ENCODE measurements at regions not wholly inside any gene's neighbourhood (a gene's known extent, or its start where the extent isn't known, plus 50 kb on each side); places are given as distances from the start of the nearest gene placed in this dataset.

DNA sequence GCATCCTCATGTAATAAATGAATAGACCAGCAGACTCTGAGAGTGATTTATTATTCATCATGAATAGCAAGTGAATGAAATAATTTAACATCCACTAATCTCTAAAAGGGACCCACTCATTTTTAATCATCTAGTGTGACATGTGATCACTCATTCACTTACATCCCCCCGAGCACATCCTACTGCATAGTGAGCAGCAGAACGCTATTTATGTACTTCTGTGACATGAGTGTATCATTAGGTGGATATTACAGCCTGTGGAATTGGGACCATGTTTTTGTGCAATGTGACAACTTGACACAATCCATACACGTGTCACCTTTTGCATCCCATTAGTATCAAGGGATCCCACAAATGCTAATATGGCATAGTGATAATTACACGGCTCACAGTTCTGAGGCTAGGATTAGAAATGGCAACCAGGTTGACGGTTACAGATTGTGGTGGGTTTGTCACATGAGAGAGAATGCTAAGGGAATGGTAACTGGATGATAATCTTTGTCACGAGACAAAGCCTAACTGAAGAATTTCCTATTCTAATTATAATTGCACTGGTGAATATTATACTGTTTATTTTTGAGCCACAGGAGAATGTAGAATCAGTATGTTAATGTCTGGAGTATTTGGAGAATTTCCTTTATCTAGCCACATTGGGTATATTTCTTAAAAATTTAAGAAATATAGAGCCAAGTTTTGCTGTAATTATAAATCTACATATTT is 595.2 kb upstream of the TBL1XR1 start:
- Histone ChIP-seq H3K4me3 (ENCODE audit: low read depth, low read length) (no peak overlapping the region), H3K9me3 (no peaks in the 10 kb centered on the region), H3K4me1 (no peaks in the 10 kb centered on the region), H3K27me3 (replicated peaks; ENCODE audit: control insufficient read depth, insufficient read depth, low read length) (no peaks in the 10 kb centered on the region), H3K36me3 (ENCODE audit: control insufficient read depth, insufficient read depth, low read length) (no peaks in the 10 kb centered on the region)
- H3K4me1 Mint-ChIP-seq (ENCODE audit: low read depth, unreplicated experiment) = no peaks in the 10 kb centered on the region
- intact Hi-C loops (cut with micrococcal nuclease; ENCODE audit: unreplicated experiment) = no loop called here
- TF ChIP-seq, protein P1, sequence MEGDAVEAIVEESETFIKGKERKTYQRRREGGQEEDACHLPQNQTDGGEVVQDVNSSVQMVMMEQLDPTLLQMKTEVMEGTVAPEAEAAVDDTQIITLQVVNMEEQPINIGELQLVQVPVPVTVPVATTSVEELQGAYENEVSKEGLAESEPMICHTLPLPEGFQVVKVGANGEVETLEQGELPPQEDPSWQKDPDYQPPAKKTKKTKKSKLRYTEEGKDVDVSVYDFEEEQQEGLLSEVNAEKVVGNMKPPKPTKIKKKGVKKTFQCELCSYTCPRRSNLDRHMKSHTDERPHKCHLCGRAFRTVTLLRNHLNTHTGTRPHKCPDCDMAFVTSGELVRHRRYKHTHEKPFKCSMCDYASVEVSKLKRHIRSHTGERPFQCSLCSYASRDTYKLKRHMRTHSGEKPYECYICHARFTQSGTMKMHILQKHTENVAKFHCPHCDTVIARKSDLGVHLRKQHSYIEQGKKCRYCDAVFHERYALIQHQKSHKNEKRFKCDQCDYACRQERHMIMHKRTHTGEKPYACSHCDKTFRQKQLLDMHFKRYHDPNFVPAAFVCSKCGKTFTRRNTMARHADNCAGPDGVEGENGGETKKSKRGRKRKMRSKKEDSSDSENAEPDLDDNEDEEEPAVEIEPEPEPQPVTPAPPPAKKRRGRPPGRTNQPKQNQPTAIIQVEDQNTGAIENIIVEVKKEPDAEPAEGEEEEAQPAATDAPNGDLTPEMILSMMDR (IDR thresholded peaks at IDR 0.05; ENCODE audit: insufficient read depth in 1 of 2, low read depth in 1 of 2, low read length in 1 of 2, severe bottlenecking in 1 of 2, unreplicated experiment in 1 of 2) = no peak
- ChIA-PET POLR2A (no interaction called here), CTCF (no interaction called here)
- no peaks in the 10 kb centered on the region for H3K9me3 Mint-ChIP-seq (ENCODE audit: unreplicated experiment)
- no TSS peak for BruUV-seq (replicated peaks)
- no peaks in the 10 kb centered on the region for H3K36me3 Mint-ChIP-seq (ENCODE audit: insufficient read depth, unreplicated experiment)
- H3K27ac Mint-ChIP-seq (ENCODE audit: unreplicated experiment) = no peak overlapping the region
- H3K27me3 Mint-ChIP-seq (ENCODE audit: insufficient read depth, unreplicated experiment) = no peaks in the 10 kb centered on the region
- no peak overlapping the region for H3K4me3 Mint-ChIP-seq (ENCODE audit: unreplicated experiment)
- DNase-seq = no peak

DNA sequence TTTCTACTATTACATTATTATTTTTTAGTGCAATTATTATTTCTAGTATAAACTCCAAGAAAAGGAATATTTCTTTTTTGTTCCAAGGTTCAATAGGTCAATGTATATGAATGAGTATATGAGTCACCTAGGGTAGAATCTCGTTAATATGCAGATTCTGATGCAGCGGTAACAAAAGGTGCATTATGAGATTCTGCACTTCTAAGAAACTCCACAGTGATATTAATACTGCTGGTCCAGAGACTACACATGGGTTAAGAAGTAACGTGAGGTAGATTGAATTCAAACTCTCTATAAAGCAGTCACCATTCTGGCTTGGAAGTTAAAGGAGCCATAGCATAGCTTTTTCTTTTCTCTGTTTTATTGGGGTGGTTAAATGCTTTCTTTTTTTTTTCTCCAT is 596.2 kb upstream of the TBL1XR1 start:
- Mint-ChIP-seq H3K4me3 (ENCODE audit: unreplicated experiment) (no peak overlapping the region), H3K27me3 (ENCODE audit: insufficient read depth, unreplicated experiment) (no peaks in the 10 kb centered on the region), H3K27ac (ENCODE audit: unreplicated experiment) (no peak overlapping the region), H3K4me1 (ENCODE audit: low read depth, unreplicated experiment) (no peaks in the 10 kb centered on the region), H3K9me3 (ENCODE audit: unreplicated experiment) (no peaks in the 10 kb centered on the region), H3K36me3 (ENCODE audit: insufficient read depth, unreplicated experiment) (no peaks in the 10 kb centered on the region)
- intact Hi-C loops (cut with micrococcal nuclease; ENCODE audit: unreplicated experiment) = no loop called here
- no TSS peak for BruUV-seq (replicated peaks)
- CTCF ChIA-PET = no interaction called here
- Histone ChIP-seq H3K36me3 (ENCODE audit: control insufficient read depth, insufficient read depth, low read length) (no peaks in the 10 kb centered on the region), H3K27me3 (replicated peaks; ENCODE audit: control insufficient read depth, insufficient read depth, low read length) (no peaks in the 10 kb centered on the region), H3K4me1 (no peaks in the 10 kb centered on the region), H3K4me3 (ENCODE audit: low read depth, low read length) (no peak overlapping the region), H3K9me3 (no peaks in the 10 kb centered on the region)
- TF ChIP-seq, protein P1 (IDR thresholded peaks at IDR 0.05; ENCODE audit: insufficient read depth in 1 of 2, low read depth in 1 of 2, low read length in 1 of 2, severe bottlenecking in 1 of 2, unreplicated experiment in 1 of 2) = no peak
- DNase-seq = no peak
- POLR2A ChIA-PET = no interaction called here

GRCh38 chr3:177795216-177795615 is 597.9 kb upstream of the TBL1XR1 start:
- no TSS peak for BruUV-seq (replicated peaks)
- Mint-ChIP-seq H3K9me3 (ENCODE audit: unreplicated experiment) (no peaks in the 10 kb centered on the region), H3K27me3 (ENCODE audit: insufficient read depth, unreplicated experiment) (no peaks in the 10 kb centered on the region), H3K4me1 (ENCODE audit: low read depth, unreplicated experiment) (no peaks in the 10 kb centered on the region), H3K27ac (ENCODE audit: unreplicated experiment) (no peak overlapping the region), H3K36me3 (ENCODE audit: insufficient read depth, unreplicated experiment) (no peaks in the 10 kb centered on the region), H3K4me3 (ENCODE audit: unreplicated experiment) (no peak overlapping the region)
- no peaks in the 10 kb centered on the region for H3K4me1 ChIP-seq
- ChIA-PET POLR2A (no interaction called here), CTCF (no interaction called here)
- DNase-seq = no peak
- H3K27me3 ChIP-seq (replicated peaks; ENCODE audit: control insufficient read depth, insufficient read depth, low read length) = no peaks in the 10 kb centered on the region
- H3K9me3 ChIP-seq = no peaks in the 10 kb centered on the region
- intact Hi-C loops (cut with micrococcal nuclease; ENCODE audit: unreplicated experiment) = no loop called here
- TF ChIP-seq, protein P1 (IDR thresholded peaks at IDR 0.05; ENCODE audit: insufficient read depth in 1 of 2, low read depth in 1 of 2, low read length in 1 of 2, severe bottlenecking in 1 of 2, unreplicated experiment in 1 of 2) = no peak
- no peaks in the 10 kb centered on the region for H3K36me3 ChIP-seq (ENCODE audit: control insufficient read depth, insufficient read depth, low read length)
- no peak overlapping the region for H3K4me3 ChIP-seq (ENCODE audit: low read depth, low read length)

Data from Caco-2 (cell line).